Activated CD8-positive, alpha-beta T cell treated with anti-CD3 and anti-CD28 coated beads for 36 hours (primary cell): ENCODE measurements at regions not wholly inside any gene's neighbourhood (a gene's known extent, or its start where the extent isn't known, plus 50 kb on each side); places are given as distances from the start of the nearest gene placed in this dataset.

Experiments used
- ATAC-seq: fragments of 200-7000 bp; cut with Tn5 transposase; one replicate; pipeline ENCODE4 v1.10.0; 2021; ENCODE audit warnings: mild to moderate bottlenecking, moderate library complexity
- CTCF ChIA-PET: fragments of 350-600 bp; sonication (Branson Sonifier 250); formaldehyde crosslinking; loops from one replicate; lab custom pipeline; 2021; ENCODE audit warnings: antibody characterized with exemption; lab: Charles Lee
- POLR2A ChIA-PET: fragments of 350-600 bp; sonication (Branson Sonifier 250); formaldehyde crosslinking; loops from one replicate; lab custom pipeline; 2021; ENCODE audit warnings: antibody characterized with exemption; lab: Charles Lee
- DNase-seq: peaks from one replicate; pipeline ENCODE4 v3.0.0-alpha.2; 2020
- H3K27ac Mint-ChIP-seq: one replicate; pipeline ENCODE4 v1.8.0; 2021; ENCODE audit warnings: mild to moderate bottlenecking, mixed read lengths
- H3K27me3 Mint-ChIP-seq: one replicate; pipeline ENCODE4 v1.8.0; 2021; ENCODE audit warnings: mixed read lengths
- H3K36me3 Mint-ChIP-seq: one replicate; pipeline ENCODE4 v1.8.0; 2021; ENCODE audit warnings: low read depth, mixed read lengths
- H3K4me1 Mint-ChIP-seq: one replicate; pipeline ENCODE4 v1.8.0; 2021; ENCODE audit warnings: low read depth, mixed read lengths
- H3K4me3 Mint-ChIP-seq: one replicate; pipeline ENCODE4 v1.8.0; 2021; ENCODE audit warnings: mild to moderate bottlenecking, moderate library complexity, mixed read lengths
- H3K9me3 Mint-ChIP-seq: one replicate; pipeline ENCODE4 v1.8.0; 2021; ENCODE audit warnings: mixed read lengths
- CTCF ChIP-seq: fragments of 200-600 bp; IDR thresholded peaks from one replicate; pipeline ENCODE4 v1.8.0; 2022; ENCODE audit warnings: antibody characterized with exemption, mild to moderate bottlenecking
- intact Hi-C: fragments of 100-400 bp; cut with micrococcal nuclease; formaldehyde crosslinking; loops from one replicate; pipeline ENCODE4 v1.10.0; 2022

- Mint-ChIP-seq H3K27ac (no peak overlapping the region), H3K4me3 (no peak overlapping the region), H3K9me3 (no peaks in the 10 kb centered on the region), H3K4me1 (no peaks in the 10 kb centered on the region), H3K36me3 (no peaks in the 10 kb centered on the region), H3K27me3 (peaks cover 18% of the 10 kb centered on the region)
- DNase-seq: no peak
- ATAC-seq: no peak
- ChIA-PET CTCF (interaction anchor here (1.0 kb wide), 1 partner anchor 297 kb away, joined by 3 read pairs; no protein-coding TSS in a partner anchor), POLR2A (interaction anchor here (0.5 kb wide), 1 partner anchor 38 kb away, joined by 3 read pairs; no protein-coding TSS in a partner anchor)
- intact Hi-C loops: no loop called here
- TF ChIP-seq CTCF: no peak
These were observed 67.9 kb upstream of the MARCHF10 start for GRCh38 chr17:62876063-62876462.

- intact Hi-C loops: no loop called here
- TF ChIP-seq CTCF: no peak
- ChIA-PET POLR2A (no interaction called here), CTCF (no interaction called here)
- H3K9me3 Mint-ChIP-seq: no peaks in the 10 kb centered on the region
- H3K36me3 Mint-ChIP-seq: no peaks in the 10 kb centered on the region
- H3K27ac Mint-ChIP-seq: no peak overlapping the region
- H3K27me3 Mint-ChIP-seq: peaks cover 15% of the 10 kb centered on the region
- H3K4me1 Mint-ChIP-seq: no peaks in the 10 kb centered on the region
- no peak overlapping the region for H3K4me3 Mint-ChIP-seq
- DNase-seq: no peak
- no peak for ATAC-seq
These were observed 67.2 kb upstream of the MARCHF10 start for GRCh38 chr17:62875296-62875695.

- TF ChIP-seq CTCF: no peak
- H3K9me3 Mint-ChIP-seq: no peaks in the 10 kb centered on the region
- no peak overlapping the region for H3K4me3 Mint-ChIP-seq
- H3K4me1 Mint-ChIP-seq: no peaks in the 10 kb centered on the region
- POLR2A ChIA-PET: no interaction called here
- no peak for ATAC-seq
- H3K36me3 Mint-ChIP-seq: no peaks in the 10 kb centered on the region
- H3K27ac Mint-ChIP-seq: no peak overlapping the region
- DNase-seq: no peak
- H3K27me3 Mint-ChIP-seq: peaks cover 11% of the 10 kb centered on the region
- intact Hi-C loops: no loop called here
- CTCF ChIA-PET: no interaction called here
These were observed 63.2 kb upstream of the MARCHF10 start for GRCh38 chr17:62871291-62871690.

GRCh38 chr17:62870552-62870971, 62.4 kb upstream of the MARCHF10 start:
- Mint-ChIP-seq H3K4me3 (no peak overlapping the region), H3K27me3 (peaks cover 11% of the 10 kb centered on the region), H3K27ac (no peak overlapping the region), H3K4me1 (no peaks in the 10 kb centered on the region), H3K9me3 (no peaks in the 10 kb centered on the region), H3K36me3 (no peaks in the 10 kb centered on the region)
- TF ChIP-seq CTCF: no peak
- CTCF ChIA-PET: no interaction called here
- DNase-seq: no peak
- POLR2A ChIA-PET: interaction anchor here (0.6 kb wide), 1 partner anchor 1926 kb away, joined by 3 read pairs; no protein-coding TSS in a partner anchor
- ATAC-seq: no peak
- intact Hi-C loops: no loop called here

GRCh38 chr17:62870030-62870541, 62.0 kb upstream of the MARCHF10 start:
- CTCF ChIA-PET: no interaction called here
- DNase-seq (no peak), ATAC-seq (no peak)
- TF ChIP-seq CTCF: no peak
- Mint-ChIP-seq H3K27me3 (peaks cover 10% of the 10 kb centered on the region), H3K4me1 (no peaks in the 10 kb centered on the region), H3K27ac (no peak overlapping the region), H3K4me3 (no peak overlapping the region), H3K36me3 (no peaks in the 10 kb centered on the region), H3K9me3 (no peaks in the 10 kb centered on the region)
- POLR2A ChIA-PET: interaction anchor here (0.6 kb wide), 1 partner anchor 1926 kb away, joined by 3 read pairs; no protein-coding TSS in a partner anchor
- intact Hi-C loops: no loop called here
